H1 (cell line): ENCODE measurements at regions not wholly inside any gene's neighbourhood (a gene's known extent, or its start where the extent isn't known, plus 50 kb on each side); places are given as distances from the start of the nearest gene placed in this dataset.

ENCODE experiments used
- CTCF ChIA-PET: fragments of 300-600 bp; sonication (Branson Sonifier 250); formaldehyde crosslinking; loops from one replicate; lab custom pipeline; 2021; ENCODE audit not compliant: partially characterized antibody; lab: Charles Lee
- POLR2A ChIA-PET: fragments of 300-600 bp; sonication (Branson Sonifier 250); formaldehyde crosslinking; loops from one replicate; lab custom pipeline; 2021; ENCODE audit warnings: inconsistent platforms; ENCODE audit not compliant: partially characterized antibody; lab: Charles Lee
- DNase-seq, 2 experiments: peaks; one replicate each; pipeline versions ENCODE4 v3.0.0 to v3.0.0-alpha.2; 2010 to 2022; ENCODE audit warnings: low spot score in 2 of 2, low read depth in 1 of 2, mixed read lengths in 1 of 2
- FAIRE-seq: peaks from 2 replicates; lab custom pipeline; 2011; peaks lifted over from hg19 to GRCh38; lab: Jason Lieb, UNC
- H2AFZ ChIP-seq: 2 replicates; pipeline ENCODE4 v1.8.1; 2012; ENCODE audit warnings: low read length, inconsistent platforms
- H2AK5ac ChIP-seq: 2 replicates; pipeline ENCODE4 v1.6.1; 2013; ENCODE audit warnings: low read depth, low read length
- H2BK120ac ChIP-seq: replicated peaks from 2 replicates; pipeline ENCODE3; 2013; ENCODE audit warnings: low read depth, low read length, inconsistent platforms
- H2BK12ac ChIP-seq: 2 replicates; pipeline ENCODE4 v1.6.1; 2013; ENCODE audit warnings: low read depth, low read length
- H2BK15ac ChIP-seq: 2 replicates; pipeline ENCODE4 v1.6.1; 2013; ENCODE audit warnings: low read length
- H2BK20ac ChIP-seq: 2 replicates; pipeline ENCODE4 v1.6.1; 2013; ENCODE audit warnings: low read length
- H2BK5ac ChIP-seq: 2 replicates; pipeline ENCODE4 v1.6.1; 2013; ENCODE audit warnings: low read depth, low read length
- H3K14ac ChIP-seq: 2 replicates; pipeline ENCODE4 v1.6.1; 2013; ENCODE audit warnings: inconsistent platforms; ENCODE audit not compliant: insufficient read length
- H3K18ac ChIP-seq: 2 replicates; pipeline ENCODE4 v1.6.1; 2013; ENCODE audit warnings: low read length; ENCODE audit errors: extremely low read depth
- H3K23ac ChIP-seq: 2 replicates; pipeline ENCODE4 v1.6.1; 2013; ENCODE audit warnings: inconsistent platforms; ENCODE audit not compliant: insufficient read length
- H3K23me2 ChIP-seq: 2 replicates; pipeline ENCODE4 v1.6.1; 2013; ENCODE audit warnings: low read depth, low read length
- H3K27ac ChIP-seq: 2 replicates; pipeline ENCODE4 v1.6.1; 2011; ENCODE audit warnings: low read depth, low read length, inconsistent platforms
- H3K27me3 ChIP-seq, 4 experiments: replicated peaks in 1 of 4; 1 replicate in 1 of 4; 2 replicates in 3 of 4; pipeline versions ENCODE4 v1.6.1 to v1.8.1; 2011 to 2013; ENCODE audit warnings: low read length in 3 of 4, mild to moderate bottlenecking in 3 of 4, inconsistent platforms in 2 of 4, mixed read lengths in 2 of 4, moderate library complexity in 1 of 4; ENCODE audit not compliant: control insufficient read depth in 3 of 4, insufficient read depth in 3 of 4; ENCODE audit errors: extremely low read depth in 1 of 4
- H3K36me3 ChIP-seq, 4 experiments: 2 replicates each; pipeline versions ENCODE4 v1.6.1 to v1.8.1; 2011 to 2013; ENCODE audit warnings: mild to moderate bottlenecking in 4 of 4, low read length in 3 of 4, moderate library complexity in 2 of 4, control low read depth in 1 of 4, inconsistent platforms in 1 of 4; ENCODE audit not compliant: insufficient read depth in 4 of 4, control insufficient read depth in 2 of 4
- H3K4ac ChIP-seq: replicated peaks from 2 replicates; pipeline ENCODE3; 2013; ENCODE audit warnings: low read length, low read depth, mixed read lengths, inconsistent platforms; ENCODE audit not compliant: insufficient read length
- H3K4me1 ChIP-seq, 4 experiments: replicated peaks in 1 of 4; 1 replicate in 1 of 4; 2 replicates in 3 of 4; pipeline versions ENCODE4 v1.6.1 to v1.8.1; 2011 to 2013; ENCODE audit warnings: low read length in 3 of 4, inconsistent platforms in 2 of 4, mixed read lengths in 1 of 4; ENCODE audit not compliant: insufficient read depth in 4 of 4, control insufficient read depth in 3 of 4
- H3K4me2 ChIP-seq, 2 experiments: 2 replicates each; pipeline versions ENCODE4 v1.6.1 to v1.8.1; 2011 to 2013; ENCODE audit warnings: low read depth in 2 of 2, low read length in 2 of 2, control low read depth in 1 of 2, inconsistent platforms in 1 of 2, mild to moderate bottlenecking in 1 of 2; ENCODE audit not compliant: insufficient read depth in 1 of 2
- H3K4me3 ChIP-seq, 4 experiments: fragments of 200-600, 300-600 bp in 1 of 4; sonication (generic), shearing (Covaris generic), sonication (Bioruptor Twin) in 1 of 4; 2 replicates each; pipeline versions ENCODE4 v1.5.1 to v1.8.1; 2011 to 2016; ENCODE audit warnings: low read length in 4 of 4, low read depth in 3 of 4, control low read depth in 2 of 4, inconsistent platforms in 2 of 4, mild to moderate bottlenecking in 2 of 4, mixed read lengths in 1 of 4, moderate library complexity in 1 of 4; ENCODE audit not compliant: insufficient read depth in 2 of 4; ENCODE audit errors: extremely low read depth in 1 of 4
- H3K56ac ChIP-seq: replicated peaks from 2 replicates; pipeline ENCODE3; 2013; ENCODE audit warnings: low read depth, mild to moderate bottlenecking, mixed read lengths, low read length, inconsistent platforms; ENCODE audit not compliant: insufficient read length
- H3K79me1 ChIP-seq: 2 replicates; pipeline ENCODE4 v1.6.1; 2013; ENCODE audit warnings: low read depth, low read length, control low read depth
- H3K79me2 ChIP-seq, 2 experiments: 2 replicates each; pipeline versions ENCODE4 v1.6.1 to v1.8.1; 2012 to 2013; ENCODE audit warnings: low read length in 2 of 2, mild to moderate bottlenecking in 2 of 2, inconsistent platforms in 1 of 2; ENCODE audit not compliant: insufficient read depth in 2 of 2, control insufficient read depth in 1 of 2
- H3K9ac ChIP-seq, 4 experiments: replicated peaks in 1 of 4; 1 replicate in 1 of 4; 2 replicates in 3 of 4; pipeline versions ENCODE4 v1.6.1 to v1.8.1; 2011 to 2013; ENCODE audit warnings: low read depth in 3 of 4, low read length in 3 of 4, control low read depth in 2 of 4, mild to moderate bottlenecking in 2 of 4, moderate library complexity in 2 of 4, inconsistent platforms in 1 of 4; ENCODE audit errors: extremely low read depth in 1 of 4
- H3K9me3 ChIP-seq, 2 experiments: 2 replicates each; pipeline versions ENCODE4 v1.6.1 to v1.8.1; 2012 to 2013; ENCODE audit warnings: mild to moderate bottlenecking in 2 of 2, moderate library complexity in 2 of 2, control low read depth in 1 of 2, inconsistent platforms in 1 of 2, low read depth in 1 of 2, low read length in 1 of 2, mixed read lengths in 1 of 2; ENCODE audit not compliant: insufficient read depth in 2 of 2
- H4K20me1 ChIP-seq, 2 experiments: replicated peaks in 1 of 2; 2 replicates each; pipeline versions ENCODE3 to v1.8.1; 2011 to 2013; ENCODE audit warnings: inconsistent platforms in 2 of 2, low read length in 2 of 2, mild to moderate bottlenecking in 1 of 2; ENCODE audit not compliant: insufficient read depth in 2 of 2, control insufficient read depth in 1 of 2
- H4K5ac ChIP-seq: 2 replicates; pipeline ENCODE4 v1.6.1; 2013; ENCODE audit warnings: low read length, low read depth, mixed read lengths, inconsistent platforms; ENCODE audit not compliant: insufficient read length
- H4K8ac ChIP-seq: 2 replicates; pipeline ENCODE4 v1.8.0; 2013; ENCODE audit warnings: mild to moderate bottlenecking, moderate library complexity, low read length, inconsistent platforms; ENCODE audit not compliant: insufficient read depth; ENCODE audit errors: extremely low read depth
- H4K91ac ChIP-seq: replicated peaks from 2 replicates; pipeline ENCODE3; 2013; ENCODE audit warnings: low read length, mixed read lengths, inconsistent platforms; ENCODE audit not compliant: insufficient read length
- HDAC6 ChIP-seq: IDR thresholded peaks from one replicate; pipeline ENCODE4 v1.7.1; 2012; ENCODE audit warnings: low read depth, mild to moderate bottlenecking, inconsistent platforms, low read length, moderate library complexity
- WGBS, 2 experiments: shearing (Covaris generic) in 1 of 2; methylation state at CpG; one replicate each; pipeline versions ENCODE4 v1.1.6 to v1.1.7; 2013 to 2015; ENCODE audit warnings: low lambda C conversion rate in 2 of 2, mixed read lengths in 2 of 2, inconsistent platforms in 1 of 2, low coverage in 1 of 2, missing lambda C conversion rate in 1 of 2; ENCODE audit not compliant: insufficient replicate concordance in 2 of 2, insufficient coverage in 1 of 2, insufficient read length in 1 of 2; ENCODE audit errors: extremely low coverage in 1 of 2, missing lambda C conversion rate in 1 of 2; 5-methylcytosine and 5-hydroxymethylcytosine counted together
- TF ChIP-seq, protein P1 (sequence below): IDR thresholded peaks from 2 replicates; pipeline ENCODE4 v1.6.1; 2012; ENCODE audit warnings: inconsistent platforms
- TF ChIP-seq, protein P2 (sequence below): IDR thresholded peaks from 2 replicates; pipeline ENCODE4 v1.6.1; 2012; ENCODE audit warnings: inconsistent platforms

DNA sequence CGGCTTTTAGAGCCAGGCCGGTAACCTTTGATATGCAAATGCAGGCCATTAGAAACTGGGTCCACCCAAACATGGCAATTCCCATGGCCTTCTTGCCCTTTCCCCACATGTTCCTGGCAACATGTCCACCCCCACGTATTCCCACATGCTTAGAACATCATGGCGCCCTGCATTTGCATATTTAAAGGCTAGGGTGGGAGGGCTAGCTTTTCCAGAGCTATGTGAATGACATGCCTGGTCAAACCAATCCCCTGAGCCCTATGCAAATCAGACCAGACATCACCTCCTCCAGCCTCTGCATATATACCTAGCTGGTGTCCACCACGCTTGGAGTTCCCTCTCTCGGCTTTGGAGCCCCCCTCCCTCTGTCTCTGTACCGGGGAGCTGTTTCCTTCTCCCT is 481.9 kb downstream of the CDH2 start:
- WGBS, 2 experiments, result 95% methylated on average over 7 of the region's 7 CpGs; no CpG with 5 or more reads in 1 of the 2 experiments
- 0 out of 2 replicates have a peak overlapping the region, but pooled peaks have one; percentile 17 for H2AFZ ChIP-seq
- no peak overlapping the region for H4K91ac ChIP-seq
- no peak overlapping the region for H3K4me3 ChIP-seq
- no peak overlapping the region for H3K4ac ChIP-seq
- no peak for FAIRE-seq
- no peak overlapping the region for H4K8ac ChIP-seq
- H3K27me3 ChIP-seq, result no peaks in the 10 kb centered on the region
- H2AK5ac ChIP-seq, result no peak overlapping the region
- H2BK12ac ChIP-seq, result peak overlapping the region; percentile 60; the same call in 1 of the 2 replicates
- no peak overlapping the region for H2BK120ac ChIP-seq
- no peak overlapping the region for H3K14ac ChIP-seq
- H3K4me2 ChIP-seq, result no peak overlapping the region
- no peak overlapping the region for H2BK15ac ChIP-seq
- no peaks in the 10 kb centered on the region for H3K79me2 ChIP-seq
- ChIA-PET POLR2A (no interaction called here), CTCF (interaction anchor here (0.6 to 2.9 kb wide), 5 partner anchors 10 to 649 kb away, joined by 3 to 15 read pairs (median 3); no protein-coding TSS in a partner anchor)
- H3K23me2 ChIP-seq, result no peaks in the 10 kb centered on the region
- no peaks in the 10 kb centered on the region for H3K36me3 ChIP-seq
- H3K18ac ChIP-seq, result no peak overlapping the region; the same call in none of the 2 replicates
- no peaks in the 10 kb centered on the region for H4K20me1 ChIP-seq
- no peak overlapping the region for H3K56ac ChIP-seq
- 0 out of 2 replicates have a peak overlapping the region, but pooled peaks have one; percentile 1 for H2BK5ac ChIP-seq
- no peaks in the 10 kb centered on the region for H3K9me3 ChIP-seq
- H3K9ac ChIP-seq, result no peak overlapping the region
- no peaks in the 10 kb centered on the region for H3K79me1 ChIP-seq
- H4K5ac ChIP-seq, result no peak overlapping the region
- 0 out of 7 replicates have a peak, but pooled peaks cover 0 to 3% (median 0%) of the 10 kb centered on the region in 4 experiments for H3K4me1 ChIP-seq
- H3K23ac ChIP-seq, result no peak overlapping the region
- H3K27ac ChIP-seq, result no peak overlapping the region
- DNase-seq, result no peak
- TF ChIP-seq, protein P1, sequence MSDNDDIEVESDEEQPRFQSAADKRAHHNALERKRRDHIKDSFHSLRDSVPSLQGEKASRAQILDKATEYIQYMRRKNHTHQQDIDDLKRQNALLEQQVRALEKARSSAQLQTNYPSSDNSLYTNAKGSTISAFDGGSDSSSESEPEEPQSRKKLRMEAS, result 0 out of 2 replicates have a peak, but pooled peaks have one; percentile 34
- no peak for TF ChIP-seq HDAC6
- TF ChIP-seq, protein P2, sequence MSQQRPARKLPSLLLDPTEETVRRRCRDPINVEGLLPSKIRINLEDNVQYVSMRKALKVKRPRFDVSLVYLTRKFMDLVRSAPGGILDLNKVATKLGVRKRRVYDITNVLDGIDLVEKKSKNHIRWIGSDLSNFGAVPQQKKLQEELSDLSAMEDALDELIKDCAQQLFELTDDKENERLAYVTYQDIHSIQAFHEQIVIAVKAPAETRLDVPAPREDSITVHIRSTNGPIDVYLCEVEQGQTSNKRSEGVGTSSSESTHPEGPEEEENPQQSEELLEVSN, result no peak
- H2BK20ac ChIP-seq, result no peak overlapping the region
